SHP77 treated with DMSO at 0.1 percent for 48 hours (cell line): ENCODE measurements at regions not wholly inside any gene's neighbourhood (a gene's known extent, or its start where the extent isn't known, plus 50 kb on each side); places are given as distances from the start of the nearest gene placed in this dataset.

Experiments used
- DNase-seq: peaks from one replicate; lab custom pipeline; 2025; lab: John Stamatoyannopoulos, UW

- DNase-seq: no peak
Measured at GRCh38 chr20:24169256-24169655, 180.7 kb upstream of the GGTLC1 start.

- no peak for DNase-seq
Measured at GRCh38 chr20:24166412-24166811, 177.8 kb upstream of the GGTLC1 start.

GRCh38 chr20:24166123-24166381, 177.5 kb upstream of the GGTLC1 start:
- DNase-seq: no peak

- no peak for DNase-seq
Measured at GRCh38 chr20:24165301-24166122, 176.9 kb upstream of the GGTLC1 start.

- no peak for DNase-seq
Measured at GRCh38 chr20:24164360-24164759, 175.8 kb upstream of the GGTLC1 start.

GRCh38 chr20:24163506-24163905, 174.9 kb upstream of the GGTLC1 start:
- DNase-seq: no peak

- DNase-seq: no peak
Measured at GRCh38 chr20:24160563-24161281, 172.1 kb upstream of the GGTLC1 start.

- DNase-seq: no peak
Measured at GRCh38 chr20:24158281-24158680, 169.7 kb upstream of the GGTLC1 start.

- no peak for DNase-seq
Measured at GRCh38 chr20:24157213-24157612, 168.6 kb upstream of the GGTLC1 start.

GRCh38 chr20:24153101-24154040, 164.8 kb upstream of the GGTLC1 start:
- no peak for DNase-seq

- no peak for DNase-seq
Measured at GRCh38 chr20:24151621-24152294, 163.2 kb upstream of the GGTLC1 start.

- no peak for DNase-seq
Measured at GRCh38 chr20:24150406-24150805, 161.8 kb upstream of the GGTLC1 start.

- no peak for DNase-seq
Measured at GRCh38 chr20:24149881-24150307, 161.3 kb upstream of the GGTLC1 start.

GRCh38 chr20:24149175-24149574, 160.6 kb upstream of the GGTLC1 start:
- DNase-seq: no peak

GRCh38 chr20:24148372-24148771, 159.8 kb upstream of the GGTLC1 start:
- DNase-seq: no peak

- no peak for DNase-seq
Measured at GRCh38 chr20:24147961-24148360, 159.4 kb upstream of the GGTLC1 start.

- DNase-seq: no peak
Measured at GRCh38 chr20:24147479-24147878, 158.9 kb upstream of the GGTLC1 start.

- DNase-seq: no peak
Measured at GRCh38 chr20:24146231-24146634, 157.7 kb upstream of the GGTLC1 start.

GRCh38 chr20:24144371-24144770, 155.8 kb upstream of the GGTLC1 start:
- DNase-seq: no peak

GRCh38 chr20:24141111-24141510, 152.5 kb upstream of the GGTLC1 start:
- no peak for DNase-seq

- no peak for DNase-seq
Measured at GRCh38 chr20:24139846-24140245, 151.3 kb upstream of the GGTLC1 start.

- DNase-seq: no peak
Measured at GRCh38 chr20:24138951-24139350, 150.4 kb upstream of the GGTLC1 start.
